Ishikawa (cell line): ENCODE measurements at regions not wholly inside any gene's neighbourhood (a gene's known extent, or its start where the extent isn't known, plus 50 kb on each side); places are given as distances from the start of the nearest gene placed in this dataset.

Experiments used
- CREB1 ChIP-seq: IDR thresholded peaks from 2 replicates; pipeline ENCODE4 v1.6.1; 2012; ENCODE audit warnings: low read depth
- EGR1 ChIP-seq: IDR thresholded peaks from 2 replicates; pipeline ENCODE4 v1.6.1; 2012
- EP300 ChIP-seq: IDR thresholded peaks from 2 replicates; pipeline ENCODE4 v1.6.1; 2012; ENCODE audit warnings: borderline replicate concordance
- RAD21 ChIP-seq: IDR thresholded peaks from 2 replicates; pipeline ENCODE4 v1.6.1; 2012; ENCODE audit warnings: low read depth
- TCF12 ChIP-seq: IDR thresholded peaks from 2 replicates; pipeline ENCODE4 v1.6.1; 2012; ENCODE audit warnings: low read depth
- TF ChIP-seq, protein P1 (sequence below): IDR thresholded peaks from 2 replicates; pipeline ENCODE4 v1.6.1; 2012

DNA sequence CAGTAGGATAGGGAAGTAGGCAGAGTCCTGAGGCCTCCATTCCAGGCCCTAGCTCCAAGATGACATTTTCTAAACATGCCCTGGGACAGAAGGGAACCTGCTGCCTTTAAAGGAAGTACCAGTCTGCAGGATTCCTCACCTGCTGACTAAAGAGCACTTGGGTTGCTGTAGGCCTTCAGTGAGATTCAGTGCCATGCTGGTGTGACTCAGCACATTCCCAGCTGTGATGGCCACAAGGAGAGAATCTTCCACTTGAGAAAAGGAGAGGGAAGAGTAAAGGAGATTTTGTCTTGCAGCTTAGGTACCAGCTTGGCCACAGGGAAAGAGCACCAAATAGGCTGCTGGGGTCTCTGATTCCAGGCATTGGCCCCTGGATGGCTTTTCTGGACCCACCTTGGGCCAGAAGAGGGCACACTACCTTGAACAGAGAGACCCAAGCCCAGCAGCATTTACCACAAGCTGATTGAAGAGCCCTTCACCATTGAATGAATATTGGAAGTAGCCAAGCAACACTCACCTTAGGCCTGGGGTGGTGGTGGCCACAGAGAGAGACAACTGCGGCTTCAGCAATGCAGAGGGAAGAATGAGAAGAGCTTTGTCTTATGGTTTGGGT, 498.3 kb downstream of the KCNH5 start:
- no peak for TF ChIP-seq RAD21
- TF ChIP-seq TCF12 = no peak
- TF ChIP-seq EP300 = no peak
- TF ChIP-seq CREB1 = no peak
- TF ChIP-seq, protein P1, sequence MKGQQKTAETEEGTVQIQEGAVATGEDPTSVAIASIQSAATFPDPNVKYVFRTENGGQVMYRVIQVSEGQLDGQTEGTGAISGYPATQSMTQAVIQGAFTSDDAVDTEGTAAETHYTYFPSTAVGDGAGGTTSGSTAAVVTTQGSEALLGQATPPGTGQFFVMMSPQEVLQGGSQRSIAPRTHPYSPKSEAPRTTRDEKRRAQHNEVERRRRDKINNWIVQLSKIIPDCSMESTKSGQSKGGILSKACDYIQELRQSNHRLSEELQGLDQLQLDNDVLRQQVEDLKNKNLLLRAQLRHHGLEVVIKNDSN = no peak
- no peak for TF ChIP-seq EGR1
